ENCODE measurements at regions not wholly inside any gene's neighbourhood (a gene's known extent, or its start where the extent isn't known, plus 50 kb on each side); places are given as distances from the start of the nearest gene placed in this dataset.
"Not testable (repeated sequence)": the region's sequence is repeated elsewhere in the genome, so short reads cannot be mapped to it uniquely, and the experiment has no call there.

GRCh38 chr1:222950892-222951291 lies 136.1 kb downstream of the DISP1 start:
- no peak for DNase-seq (ENCODE audit: low read depth)

DNA sequence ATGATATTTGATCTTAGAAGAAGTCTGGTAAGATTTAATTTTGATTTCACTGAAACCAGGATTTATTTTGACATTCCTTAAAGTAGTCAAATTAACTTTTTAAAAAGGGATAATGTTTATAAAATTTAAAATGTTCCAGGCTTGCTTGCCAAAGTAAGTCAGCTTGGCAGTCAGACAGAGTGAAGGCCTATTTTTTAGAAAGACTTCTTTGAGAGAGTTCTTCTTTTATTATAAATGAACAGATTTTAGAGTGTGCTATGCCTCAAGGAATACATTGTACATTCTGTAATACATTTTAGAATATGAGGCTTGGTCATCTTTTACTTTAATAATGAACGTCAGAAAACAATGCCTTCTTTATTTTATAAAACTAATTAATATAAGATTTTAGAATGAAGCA lies 138.7 kb downstream of the DISP1 start:
- DNase-seq (ENCODE audit: low read depth): no peak

DNA sequence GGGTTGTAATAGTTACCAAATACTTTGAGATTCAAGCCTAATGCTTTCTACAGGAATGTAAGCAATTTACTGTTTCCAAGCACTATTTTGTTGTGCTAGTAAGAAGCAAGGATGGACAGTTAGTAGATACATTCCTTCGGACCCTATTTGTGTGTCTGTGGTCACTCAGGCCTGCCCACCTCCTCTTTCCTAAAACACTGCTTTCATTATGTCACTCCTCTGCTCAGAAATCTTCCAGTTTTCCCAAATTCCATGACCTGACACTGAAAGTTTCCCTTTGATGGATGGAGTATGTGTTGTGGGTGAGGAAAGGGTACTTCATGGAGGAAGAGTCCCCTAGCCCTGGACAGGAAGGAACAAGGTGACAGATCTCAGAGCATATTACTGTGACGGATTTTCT lies 141.1 kb downstream of the DISP1 start:
- DNase-seq (ENCODE audit: low read depth): no peak

GRCh38 chr1:222956601-222957000 lies 141.8 kb downstream of the DISP1 start:
- DNase-seq (ENCODE audit: low read depth): no peak

GRCh38 chr1:222967466-222968240 lies 152.8 kb downstream of the DISP1 start:
- DNase-seq (ENCODE audit: low read depth): no peak

DNA sequence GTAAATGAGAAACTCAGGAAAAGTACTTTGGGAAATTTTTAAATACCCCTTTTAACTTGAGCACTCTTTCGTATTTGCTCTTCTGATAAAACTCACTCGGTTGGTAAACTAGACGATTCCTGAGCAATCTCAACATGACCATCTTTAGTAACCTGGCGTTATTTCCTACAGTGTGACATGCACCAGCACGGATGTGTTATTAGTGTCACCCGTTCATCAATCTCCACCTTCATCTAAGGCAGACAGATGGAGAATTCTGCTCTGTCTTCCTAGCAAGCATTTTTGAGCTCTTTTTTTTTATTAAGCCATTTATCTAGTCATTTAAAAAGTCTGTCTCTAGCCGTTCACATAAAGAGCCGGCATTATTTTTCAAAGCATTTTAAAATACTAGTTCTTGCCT lies 155.2 kb downstream of the DISP1 start:
- no peak for DNase-seq (ENCODE audit: low read depth)

- no peak for DNase-seq (ENCODE audit: low read depth)
Measured at GRCh38 chr1:222970711-222971110, 155.9 kb downstream of the DISP1 start.

DNA sequence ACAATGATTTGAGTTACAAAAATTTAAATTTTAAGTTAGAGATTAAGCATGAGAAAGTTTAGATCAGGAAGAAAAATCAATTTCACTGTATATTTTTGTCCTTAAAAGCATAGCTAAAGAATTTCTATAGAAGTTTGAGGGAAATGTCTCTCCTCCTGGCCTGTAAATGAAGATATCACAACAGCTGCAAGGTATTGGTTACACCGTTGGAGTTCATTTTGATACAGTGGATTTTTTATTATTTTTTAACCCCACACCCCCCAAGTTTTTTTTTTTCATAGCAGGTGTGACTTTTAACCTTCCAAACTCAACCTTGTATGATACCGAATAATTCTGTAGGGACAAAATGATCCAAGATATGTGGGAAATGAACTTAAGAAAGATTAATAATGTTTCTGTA lies 156.3 kb downstream of the DISP1 start:
- DNase-seq (ENCODE audit: low read depth): no peak

- no peak for DNase-seq (ENCODE audit: low read depth)
Measured at GRCh38 chr1:222973561-222973960, 158.7 kb downstream of the DISP1 start.

GRCh38 chr1:222974496-222974895 lies 159.7 kb downstream of the DISP1 start:
- peak; percentile 98 for DNase-seq (ENCODE audit: low read depth)

DNA sequence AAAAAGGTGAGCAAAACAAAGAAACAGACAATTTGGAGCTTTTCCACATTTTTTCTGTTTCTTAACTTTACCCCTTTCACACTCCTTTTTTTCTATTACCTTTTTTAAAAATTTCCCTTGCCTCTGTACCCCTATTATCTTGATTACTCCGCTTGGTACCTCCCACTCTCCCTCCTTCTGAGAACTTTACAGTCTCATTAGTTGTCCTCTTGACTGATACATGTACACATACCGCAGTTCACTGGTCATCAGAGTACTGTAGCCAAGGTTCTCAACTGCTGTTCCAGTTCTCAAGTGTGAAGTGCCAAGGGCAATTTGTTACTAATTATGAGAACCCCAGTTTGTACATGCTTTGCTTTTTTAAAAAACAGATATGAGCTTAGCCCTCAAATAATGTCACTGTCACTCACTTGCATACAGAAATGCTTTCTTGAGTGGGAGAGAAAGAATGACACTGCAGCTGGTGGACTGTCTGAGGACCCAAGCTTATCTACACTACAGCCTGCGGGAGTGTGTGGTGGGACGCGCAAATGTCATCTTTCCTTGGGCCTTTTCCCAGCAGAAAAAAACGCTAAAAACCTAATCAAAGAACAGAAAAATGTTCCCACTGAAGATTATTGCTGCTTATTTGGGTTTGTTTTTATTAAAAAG lies 160.8 kb downstream of the DISP1 start:
- no peak for DNase-seq (ENCODE audit: low read depth)

DNA sequence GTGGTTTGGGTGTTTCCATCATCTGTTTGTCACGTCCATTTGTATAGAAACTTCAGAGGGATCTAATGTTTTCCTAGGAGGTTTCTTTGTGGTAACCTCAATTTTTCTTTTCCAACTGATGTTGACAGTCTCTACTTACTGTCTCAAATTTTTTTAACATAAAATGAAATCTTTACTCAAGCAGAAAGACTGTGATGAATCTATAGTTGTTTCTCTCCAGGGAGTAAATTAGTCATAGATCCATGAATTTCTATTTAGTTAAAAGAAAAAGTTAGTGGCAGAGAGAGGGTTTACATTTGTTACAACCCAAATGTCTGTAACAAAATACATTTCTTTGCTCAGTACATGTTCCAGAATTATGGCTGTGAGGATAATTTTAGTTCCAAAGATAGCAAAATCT lies 161.6 kb downstream of the DISP1 start:
- no peak for DNase-seq (ENCODE audit: low read depth)

DNA sequence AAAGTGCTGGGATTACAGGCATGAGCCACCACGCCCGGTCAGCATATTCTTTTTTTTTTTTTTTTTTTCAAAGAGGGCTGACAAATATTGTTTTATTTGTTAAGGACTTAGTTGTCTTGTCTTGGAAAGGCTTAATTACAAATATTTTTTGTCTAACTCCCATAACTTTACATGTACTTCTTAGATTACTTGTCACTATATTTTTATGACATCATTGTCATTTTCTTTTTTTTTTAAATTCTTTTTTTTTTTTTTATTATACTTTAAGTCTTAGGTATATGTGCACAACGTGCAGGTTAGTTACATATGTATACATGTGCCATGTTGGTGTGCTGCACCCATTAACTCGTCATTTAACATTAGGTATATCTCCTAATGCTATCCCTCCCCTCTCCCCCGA lies 162.5 kb downstream of the DISP1 start:
- not testable (repeated sequence) for DNase-seq (ENCODE audit: low read depth)

GRCh38 chr1:222979561-222979960 lies 163.5 kb downstream of the TLR5 start:
- DNase-seq (ENCODE audit: low read depth): no peak

- DNase-seq (ENCODE audit: low read depth): no peak
Measured at GRCh38 chr1:222987674-222988076, 155.4 kb downstream of the TLR5 start.

- no peak for DNase-seq (ENCODE audit: low read depth)
Measured at GRCh38 chr1:222989443-222989842, 153.6 kb downstream of the TLR5 start.

DNA sequence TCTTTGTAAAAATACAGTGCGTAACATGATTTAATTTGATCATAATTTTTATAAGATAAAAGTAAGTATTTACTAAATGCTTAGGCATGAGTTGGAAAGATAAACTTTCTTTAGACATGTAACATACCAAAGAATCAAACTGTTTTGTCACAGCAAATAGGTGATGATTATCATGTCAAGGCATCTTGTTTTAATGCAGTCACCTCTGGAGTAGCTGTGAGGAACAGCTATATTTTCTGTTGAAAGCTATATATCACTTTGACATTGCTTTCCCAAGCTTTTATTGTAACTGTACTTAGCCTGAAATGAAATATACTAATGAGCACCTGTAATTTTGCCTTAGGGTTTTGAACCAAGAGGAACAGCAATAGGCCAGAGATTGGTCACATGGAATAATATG lies 151.9 kb downstream of the TLR5 start:
- DNase-seq (ENCODE audit: low read depth): no peak

- no peak for DNase-seq (ENCODE audit: low read depth)
Measured at GRCh38 chr1:222991908-222992307, 151.1 kb downstream of the TLR5 start.

DNA sequence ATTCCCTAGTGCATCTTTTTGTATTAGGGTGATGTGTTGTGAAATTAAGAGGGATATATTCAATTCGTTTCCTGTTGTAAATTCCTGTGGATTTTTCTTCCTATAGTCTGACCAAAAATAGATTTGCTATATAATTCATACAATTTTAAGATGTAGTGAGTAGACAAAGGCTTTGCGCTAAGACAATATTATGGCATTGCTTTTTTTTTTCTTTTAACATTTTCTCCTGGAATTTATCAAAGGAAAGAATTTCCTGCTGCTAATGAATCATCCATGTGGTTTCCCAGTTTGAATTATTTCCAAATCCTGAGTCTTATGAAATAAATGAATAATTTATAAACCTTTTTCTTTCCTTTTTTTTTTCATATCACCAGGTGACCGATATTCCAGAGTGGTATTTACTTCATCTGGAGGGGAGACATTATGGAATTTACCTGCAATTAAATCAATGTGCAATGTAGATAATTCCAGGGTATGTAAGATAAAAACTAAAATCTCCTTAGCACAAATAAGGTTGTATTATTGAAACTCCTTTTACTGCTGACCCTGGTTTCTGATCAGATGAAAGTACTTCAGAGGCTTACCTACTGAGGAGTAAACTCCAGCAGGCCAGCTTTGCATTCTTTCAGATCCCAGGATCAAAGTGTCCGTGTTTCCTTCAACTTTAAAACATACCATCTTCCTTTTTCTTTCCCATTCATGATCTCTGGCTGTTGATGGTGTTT lies 148.4 kb downstream of the TLR5 start:
- DNase-seq (ENCODE audit: low read depth): peak; percentile 39

DNA sequence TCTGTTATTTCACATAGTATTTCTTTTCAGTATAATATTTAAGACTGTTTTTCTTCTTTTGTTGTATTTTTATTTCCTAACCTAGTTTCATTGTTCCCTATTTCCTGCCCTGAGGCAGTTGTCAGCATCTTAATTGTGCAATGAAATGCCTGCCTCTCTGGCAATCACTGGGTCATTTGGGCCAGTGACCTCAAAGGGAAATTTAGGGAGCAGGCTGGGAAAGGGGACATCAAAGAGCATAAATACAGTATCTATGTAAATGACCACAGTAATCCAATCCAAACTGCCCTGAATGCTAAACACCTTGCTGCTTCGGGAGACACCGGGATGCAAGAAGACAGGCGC lies 147.8 kb downstream of the TLR5 start:
- DNase-seq (ENCODE audit: low read depth): no peak

DNA sequence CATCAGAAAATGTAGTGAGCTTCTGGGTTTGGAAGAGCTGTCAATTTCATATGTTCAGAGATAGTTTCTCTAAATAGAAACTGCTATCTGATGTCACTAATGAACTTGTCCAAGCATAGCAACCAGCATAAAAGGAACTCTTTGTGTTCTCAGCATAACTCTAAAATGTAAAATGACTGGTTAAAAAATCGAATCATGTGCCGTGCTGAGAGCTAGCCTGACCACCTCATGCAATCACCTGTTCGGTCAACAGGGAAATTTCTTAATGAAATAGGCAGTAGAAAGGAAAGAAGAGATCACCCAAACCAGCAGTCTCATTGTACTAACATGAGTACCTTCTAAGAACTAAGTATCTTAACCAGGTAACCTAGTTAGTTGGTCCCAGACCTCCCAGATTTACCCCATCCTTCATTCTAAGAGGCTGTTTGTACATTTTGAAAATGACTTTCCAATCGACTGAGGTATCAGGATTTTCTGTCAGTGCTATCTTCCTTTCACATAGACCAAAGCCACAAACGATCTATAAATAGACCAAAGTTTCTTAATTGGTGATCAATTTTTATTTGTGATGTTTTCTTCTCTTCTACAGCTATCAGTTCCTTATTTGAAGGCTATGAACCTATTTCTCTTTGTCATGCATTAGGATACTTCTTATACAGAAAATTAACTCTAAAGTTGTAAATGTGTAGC lies 147.3 kb downstream of the TLR5 start:
- no peak for DNase-seq (ENCODE audit: low read depth)

- DNase-seq (ENCODE audit: low read depth): no peak
Measured at GRCh38 chr1:222996310-222996975, 146.6 kb downstream of the TLR5 start.
